ENCODE measurements at regions not wholly inside any gene's neighbourhood (a gene's known extent, or its start where the extent isn't known, plus 50 kb on each side); places are given as distances from the start of the nearest gene placed in this dataset.
"Not testable (repeated sequence)": the region's sequence is repeated elsewhere in the genome, so short reads cannot be mapped to it uniquely, and the experiment has no call there.

DNA sequence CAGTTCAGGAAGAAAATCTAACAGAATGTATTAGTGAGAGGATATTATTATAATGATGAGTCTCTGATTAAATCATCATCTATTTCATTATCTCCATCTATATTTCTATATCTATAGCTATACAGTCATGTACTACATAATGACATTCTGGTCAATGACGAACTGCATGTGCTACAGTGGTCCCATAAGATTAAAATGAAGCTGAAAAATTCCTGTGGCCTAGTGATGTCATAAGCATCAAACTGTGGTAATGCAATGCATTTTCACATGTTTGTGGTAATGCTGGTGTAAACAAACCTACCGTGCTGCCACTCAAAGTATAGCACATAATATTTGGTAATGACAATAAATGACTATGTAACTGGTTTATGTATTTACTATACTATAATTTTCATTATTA lies 1127.9 kb upstream of the CHAC2 start:
- no peak for DNase-seq

GRCh38 chr2:52632543-52632942 lies 1135.1 kb upstream of the CHAC2 start:
- no peak for DNase-seq

DNA sequence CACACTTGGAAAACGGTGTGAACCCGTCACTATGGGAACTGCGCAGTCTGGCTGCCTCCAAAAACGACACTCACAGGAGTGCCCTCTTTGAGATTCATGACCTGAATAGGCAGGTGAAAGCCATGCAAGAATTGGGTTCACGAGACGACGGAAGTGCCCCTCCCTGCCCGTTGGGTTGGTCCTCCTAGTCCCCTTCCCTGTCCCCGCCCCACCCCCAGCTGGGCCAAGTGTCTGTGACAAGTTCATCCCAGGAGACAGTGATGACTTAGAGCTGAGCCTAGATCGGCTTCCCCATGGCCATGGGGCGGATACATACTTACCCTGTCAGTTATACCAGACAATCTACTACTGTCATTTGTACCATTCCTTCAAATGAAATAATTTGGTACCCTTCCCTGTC lies 1137.7 kb upstream of the CHAC2 start:
- no peak for DNase-seq

DNA sequence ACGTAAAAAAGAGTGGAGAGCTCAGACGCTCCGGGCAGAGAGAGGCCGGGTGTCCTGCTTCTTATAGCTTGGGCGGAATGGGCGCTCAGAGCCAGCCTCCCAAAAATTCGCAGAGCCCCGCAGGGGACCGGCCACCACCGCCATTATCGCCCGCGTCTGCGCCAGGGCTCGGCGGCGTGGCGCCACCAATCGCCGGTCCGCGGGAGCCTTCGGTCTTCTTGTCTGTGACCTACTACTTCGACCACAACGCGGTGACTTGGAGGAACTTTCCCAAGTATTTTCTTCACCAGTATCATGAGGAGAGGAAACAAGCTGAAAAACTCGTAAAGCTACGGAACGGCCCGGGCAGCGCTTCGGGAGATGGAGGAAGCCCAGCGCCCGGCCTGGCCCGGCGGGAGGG lies 1138.1 kb upstream of the CHAC2 start:
- no peak for DNase-seq

- no peak for DNase-seq
Measured at GRCh38 chr2:52622266-52622665, 1145.3 kb upstream of the CHAC2 start.

DNA sequence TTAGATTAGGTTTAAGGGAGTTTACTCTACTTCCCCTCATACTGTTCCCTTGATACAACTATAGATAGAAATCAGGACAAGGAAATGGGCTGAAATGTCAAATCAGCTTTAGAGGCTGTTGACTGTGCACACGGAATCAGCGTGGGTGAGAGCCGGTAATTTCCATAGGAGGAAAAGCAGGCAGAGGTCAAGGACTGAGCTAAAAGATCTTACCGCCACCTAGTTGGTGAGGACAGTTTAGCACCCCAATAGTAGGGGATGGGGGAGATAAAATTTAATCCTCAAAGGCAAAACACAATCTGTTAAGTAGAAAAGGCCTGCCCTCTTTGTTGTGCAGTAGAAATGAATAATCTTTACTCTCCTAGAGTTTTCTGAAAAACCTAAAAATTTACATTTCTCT lies 1154.5 kb upstream of the CHAC2 start:
- DNase-seq, result no peak

- DNase-seq, result no peak
Measured at GRCh38 chr2:52611759-52612158, 1155.8 kb upstream of the CHAC2 start.

- DNase-seq, result no peak
Measured at GRCh38 chr2:52608030-52608429, 1159.6 kb upstream of the CHAC2 start.

DNA sequence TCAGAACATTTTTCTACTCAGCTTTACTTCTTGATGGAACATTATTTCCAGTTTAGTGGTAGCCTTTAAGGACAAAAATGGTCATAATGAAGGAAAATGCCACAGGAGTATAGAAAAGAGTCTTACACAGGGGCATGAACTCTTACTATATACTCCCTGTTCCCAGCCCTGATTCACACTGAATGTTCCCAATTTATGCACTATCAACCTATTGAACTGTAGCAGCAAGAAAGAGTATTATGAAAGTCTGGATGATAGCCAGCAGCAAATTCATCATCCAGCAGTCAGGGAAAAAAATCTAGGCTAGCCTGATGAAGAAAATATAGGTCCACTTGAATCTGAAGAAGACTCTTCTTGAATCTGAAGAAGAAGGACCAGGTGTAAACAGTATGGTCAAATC lies 1170.3 kb upstream of the CHAC2 start:
- DNase-seq, result peak; percentile 10

DNA sequence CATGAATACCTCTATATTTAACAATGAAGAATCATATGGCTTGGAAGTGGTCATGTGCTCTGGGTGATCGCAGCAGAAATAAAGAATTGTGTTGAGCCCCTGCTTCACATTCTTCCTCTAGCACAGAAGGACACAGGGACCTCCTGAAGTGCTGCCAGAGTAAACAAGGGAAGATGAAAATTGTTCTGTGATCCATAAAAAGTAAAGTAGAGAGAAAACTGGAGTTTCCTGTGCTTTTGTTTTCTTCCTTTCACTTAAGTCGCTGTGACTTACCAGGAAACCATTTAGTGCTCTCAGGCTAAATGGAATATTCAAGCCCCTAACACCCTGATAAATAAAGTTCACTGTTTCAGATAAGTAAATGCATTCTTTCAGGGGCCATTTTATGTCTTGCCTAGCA lies 1173.6 kb upstream of the CHAC2 start:
- DNase-seq, result peak; percentile 4

DNA sequence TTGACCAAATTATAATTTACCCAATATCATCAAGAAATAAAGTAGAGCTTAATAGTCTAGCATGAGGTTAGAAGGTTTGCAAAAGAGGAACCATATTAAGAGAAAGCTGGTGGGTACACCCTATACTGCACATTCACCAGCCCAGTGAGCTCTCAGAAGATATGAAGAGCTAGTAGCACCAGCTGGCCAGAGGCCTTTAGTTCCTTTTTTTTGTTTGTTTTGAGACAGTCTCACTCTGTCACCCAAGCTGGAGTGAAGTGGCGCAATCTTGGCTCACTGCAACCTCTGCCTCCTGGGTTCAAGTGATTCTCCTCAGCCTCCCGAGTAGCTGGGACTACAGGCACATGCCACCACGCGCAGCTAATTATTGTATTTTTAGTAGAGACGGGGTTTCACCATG lies 1183.5 kb upstream of the CHAC2 start:
- DNase-seq, result not testable (repeated sequence)

GRCh38 chr2:52572469-52572894 lies 1195.1 kb upstream of the CHAC2 start:
- no peak for DNase-seq

DNA sequence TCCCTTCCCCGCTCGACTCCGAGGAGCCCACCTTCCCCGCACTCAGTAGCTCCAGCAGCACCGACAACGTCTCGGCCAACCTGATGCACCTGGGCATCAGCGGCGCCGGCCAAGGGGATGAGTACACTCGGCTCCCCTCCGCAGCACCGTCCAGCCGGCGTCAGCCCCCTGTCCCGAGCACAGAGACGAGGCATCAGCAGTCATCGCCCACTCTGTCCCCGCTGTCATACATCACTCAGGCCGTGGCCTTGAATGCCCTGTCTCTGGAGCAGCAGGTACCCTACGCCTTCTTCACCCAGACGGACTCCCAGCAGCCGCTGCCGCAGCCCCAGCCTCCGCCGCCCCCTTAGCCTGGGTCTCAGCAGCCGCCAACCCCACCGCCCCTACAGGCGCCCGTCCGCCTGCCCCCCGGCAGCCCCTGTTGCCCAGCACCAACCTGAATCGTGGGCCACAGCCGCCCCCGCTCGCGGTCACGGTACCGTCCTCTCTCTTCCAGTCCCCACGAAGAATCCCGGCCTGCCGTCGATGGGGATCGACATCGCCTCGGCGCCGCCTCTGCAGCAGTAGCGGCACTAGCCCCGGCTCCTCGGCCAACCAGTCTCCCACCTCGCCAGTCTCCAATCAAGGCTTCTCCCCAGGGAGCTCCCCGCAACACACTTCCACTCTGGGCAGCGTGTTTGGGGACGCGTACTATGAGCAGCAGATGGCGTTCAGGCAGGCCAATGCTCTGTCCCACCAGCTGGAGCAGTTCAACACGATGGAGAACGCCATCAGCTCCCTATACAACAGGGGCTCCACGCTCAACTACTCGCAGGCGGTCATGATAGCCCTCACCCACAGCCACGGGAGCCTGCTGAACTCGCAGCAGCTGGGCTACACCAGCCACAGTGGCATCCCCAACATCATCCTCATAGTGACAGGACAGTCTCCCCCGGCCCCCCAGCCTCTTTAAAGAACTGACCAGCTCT lies 1195.9 kb upstream of the CHAC2 start:
- DNase-seq, result no peak

DNA sequence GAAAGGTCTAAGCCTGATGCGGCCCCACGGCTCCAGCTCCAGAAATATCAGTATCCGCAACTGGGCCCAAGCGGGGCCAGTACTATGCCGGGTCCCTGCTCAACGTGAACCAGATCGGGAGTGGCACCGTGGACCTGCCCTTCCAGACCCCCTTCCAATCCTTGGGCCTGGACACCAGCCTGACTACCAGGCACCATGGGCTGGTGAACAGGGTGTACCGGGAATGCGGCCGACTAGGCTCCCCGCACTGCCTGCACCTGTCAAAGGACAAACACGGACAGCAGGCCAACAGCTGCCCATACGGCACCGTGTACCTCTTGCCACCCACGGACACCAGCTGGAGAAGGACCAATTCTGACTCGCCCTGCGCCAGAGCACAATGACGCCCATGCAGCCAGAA lies 1196.9 kb upstream of the CHAC2 start:
- DNase-seq, result no peak

- no peak for DNase-seq
Measured at GRCh38 chr2:52563151-52563550, 1204.5 kb upstream of the CHAC2 start.

DNA sequence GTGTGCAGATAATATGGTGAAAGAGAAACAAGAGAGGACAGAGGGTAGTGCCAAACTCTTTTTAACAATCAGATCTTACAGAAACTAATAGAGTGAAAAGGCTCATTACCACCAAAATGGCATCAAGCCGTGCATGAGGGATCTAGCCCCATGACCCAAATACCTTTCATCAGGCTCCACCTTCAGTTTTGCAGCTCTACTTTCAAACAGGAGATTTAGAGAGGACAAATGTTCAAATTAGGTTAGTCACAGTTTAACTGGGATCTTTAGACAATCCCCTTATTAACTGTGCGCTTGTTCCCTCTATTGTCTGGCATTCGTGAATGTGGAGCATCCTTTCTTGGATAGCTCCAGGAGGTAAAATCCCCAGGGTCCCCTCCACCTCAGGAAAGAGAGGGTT lies 1209.3 kb upstream of the CHAC2 start:
- no peak for DNase-seq

GRCh38 chr2:52542297-52542696 lies 1225.3 kb upstream of the CHAC2 start:
- no peak for DNase-seq

- DNase-seq, result no peak
Measured at GRCh38 chr2:52539026-52539970, 1228.3 kb upstream of the CHAC2 start.

GRCh38 chr2:52537588-52537987 lies 1230.0 kb upstream of the CHAC2 start:
- DNase-seq, result no peak

DNA sequence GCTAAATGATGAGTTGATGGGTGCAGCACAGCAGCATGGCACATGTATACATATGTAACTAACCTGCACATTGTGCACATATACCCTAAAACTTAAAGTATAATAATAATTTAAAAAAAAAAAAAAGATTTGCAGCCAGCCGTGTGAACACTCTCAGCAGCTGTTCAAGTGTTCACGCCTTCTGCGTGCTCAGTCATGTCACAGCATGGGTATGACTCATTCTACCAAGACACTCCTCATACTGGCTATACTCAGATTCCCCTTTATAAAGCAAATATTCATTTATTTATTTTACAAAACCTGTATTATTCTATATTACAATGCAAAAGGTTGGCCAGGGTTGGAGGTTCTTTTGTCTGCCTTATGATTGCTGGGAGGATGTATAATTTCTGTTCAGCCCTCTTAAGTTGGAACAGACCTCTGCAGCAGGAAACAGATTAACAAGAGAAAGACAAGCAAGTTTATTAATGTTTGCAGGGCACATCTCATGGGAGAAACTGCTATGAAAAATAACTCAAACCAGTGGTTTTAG lies 1230.6 kb upstream of the CHAC2 start:
- DNase-seq, result no peak

- DNase-seq, result no peak
Measured at GRCh38 chr2:52532956-52533355, 1234.6 kb upstream of the CHAC2 start.

GRCh38 chr2:52526735-52527134 lies 1240.9 kb upstream of the CHAC2 start:
- DNase-seq, result no peak

DNA sequence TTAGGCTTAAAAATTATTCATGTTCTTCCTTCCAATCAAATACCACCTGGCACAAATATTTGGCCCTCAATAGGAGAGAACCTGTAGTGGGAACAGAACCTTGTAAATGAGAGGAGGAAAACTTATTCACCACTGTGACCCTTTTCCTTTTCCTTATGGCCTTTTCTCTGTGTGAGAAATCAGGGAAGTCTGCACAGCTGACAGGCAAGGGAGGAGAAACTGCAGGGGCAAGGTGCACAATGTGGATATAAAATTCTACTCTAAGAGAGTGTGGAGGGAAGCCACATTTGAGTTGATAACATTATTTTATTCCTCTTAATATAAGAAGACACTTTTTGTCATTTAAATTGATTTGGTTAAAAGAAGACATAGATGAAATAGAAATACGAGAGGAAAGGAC lies 1247.0 kb upstream of the CHAC2 start:
- DNase-seq, result no peak
